ENCODE measurements at regions not wholly inside any gene's neighbourhood (a gene's known extent, or its start where the extent isn't known, plus 50 kb on each side); places are given as distances from the start of the nearest gene placed in this dataset.

DNA sequence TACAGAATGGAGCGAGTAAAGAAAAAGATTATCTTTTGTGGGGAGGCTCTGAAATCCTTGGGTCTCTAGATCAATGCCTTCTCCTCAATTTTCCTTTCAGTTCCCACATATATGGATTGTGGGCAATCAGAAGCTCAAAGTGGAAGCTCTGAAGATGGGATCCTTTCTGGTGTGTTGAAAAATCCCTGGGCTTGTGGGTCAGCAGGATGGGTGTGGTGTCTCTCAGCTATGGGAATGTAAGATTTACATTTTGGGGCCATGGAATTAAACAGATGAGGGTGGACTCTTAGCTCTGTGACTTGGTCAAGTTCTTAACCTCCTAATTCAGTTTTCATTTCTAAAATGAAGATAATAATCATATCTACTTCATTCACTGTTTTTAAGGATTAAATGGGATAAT, 231.9 kb upstream of the CA10 start:
- no peak for DNase-seq (ENCODE audit: low spot score)

DNA sequence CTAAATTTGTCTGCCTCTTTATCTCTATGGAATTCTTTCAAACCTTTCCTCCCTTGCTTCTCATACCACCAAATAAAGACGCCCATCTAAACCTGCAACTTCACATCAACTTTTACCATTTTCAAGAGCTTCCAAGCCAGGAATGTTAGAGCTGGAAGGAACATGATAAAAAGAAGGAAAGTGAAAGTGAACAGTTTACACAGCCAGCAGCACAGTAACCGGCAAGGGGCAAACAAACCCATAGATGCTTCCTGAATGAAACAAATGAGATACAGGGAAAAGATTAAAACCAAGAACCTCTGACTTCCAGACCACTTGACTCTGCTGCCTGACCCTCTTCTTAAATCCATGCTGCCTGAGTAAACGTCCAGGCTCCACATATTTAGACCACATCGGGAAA, 231.1 kb upstream of the CA10 start:
- no peak for DNase-seq (ENCODE audit: low spot score)

DNA sequence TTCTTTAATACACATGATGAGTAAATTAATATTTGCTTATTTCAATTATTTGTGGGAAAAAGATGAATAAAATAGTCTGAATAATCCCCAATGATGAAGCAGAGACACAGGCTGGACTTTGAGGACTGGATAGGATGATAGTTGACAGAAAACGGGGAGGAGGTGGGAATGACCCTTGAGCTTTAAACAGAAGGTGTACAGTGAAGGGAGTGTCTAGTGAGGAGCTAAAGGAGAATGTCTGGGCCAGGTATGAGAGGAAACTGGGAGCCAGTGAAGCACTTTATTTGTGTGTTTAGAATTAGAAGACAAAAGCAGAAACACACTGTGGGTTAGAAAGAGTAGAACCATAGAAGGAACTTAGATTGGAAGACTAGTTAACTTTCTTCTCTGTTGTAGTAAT, 230.4 kb upstream of the CA10 start:
- no peak for DNase-seq (ENCODE audit: low spot score)

DNA sequence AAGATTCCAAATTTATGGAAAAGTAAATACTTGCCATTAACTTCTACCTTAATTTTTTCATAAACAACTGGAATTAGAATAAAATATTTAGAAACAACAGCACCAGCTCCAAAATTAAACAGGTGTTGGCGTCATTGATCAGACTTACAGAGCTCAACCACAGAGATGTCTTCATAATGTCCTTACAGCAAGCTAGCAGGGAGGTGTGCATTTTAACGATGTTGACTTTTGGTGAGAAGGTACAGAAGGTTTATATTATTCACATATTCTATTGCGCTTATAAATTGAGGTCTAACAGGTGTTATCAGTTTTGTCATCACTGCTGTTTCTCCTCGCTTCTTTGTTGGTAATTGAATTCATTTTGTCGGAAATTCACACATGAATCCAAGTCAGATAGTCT, 226.2 kb upstream of the CA10 start:
- no peak for DNase-seq (ENCODE audit: low spot score)

DNA sequence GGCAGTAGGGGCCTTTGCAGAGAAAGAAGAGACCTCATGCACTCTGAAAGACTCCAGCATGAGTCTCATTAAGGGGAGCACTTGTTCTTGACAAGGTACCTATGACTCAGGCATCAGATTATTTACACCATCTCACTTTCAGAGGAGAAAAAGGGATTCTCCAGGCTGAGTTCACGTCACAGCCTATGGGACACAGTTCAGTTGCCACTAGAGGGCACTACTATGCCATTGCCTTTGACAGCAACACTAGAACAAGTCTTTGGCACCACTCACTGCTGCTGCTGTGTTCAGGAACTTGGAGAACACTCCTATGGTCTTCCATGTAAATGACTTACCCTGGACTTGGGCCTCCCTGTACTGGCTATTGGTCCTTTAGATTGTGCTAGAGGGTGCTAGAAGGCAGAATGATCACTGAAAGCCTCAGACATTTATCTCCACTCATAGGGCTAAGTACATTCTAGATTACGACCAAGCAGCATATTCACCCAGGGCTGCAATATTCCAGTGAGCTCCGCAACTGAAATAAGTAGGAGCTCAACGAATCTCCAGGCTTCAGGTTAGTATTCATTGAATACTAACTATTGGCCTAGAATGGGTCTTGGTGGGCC, 225.1 kb upstream of the CA10 start:
- peak; percentile 89 for DNase-seq (ENCODE audit: low spot score)

DNA sequence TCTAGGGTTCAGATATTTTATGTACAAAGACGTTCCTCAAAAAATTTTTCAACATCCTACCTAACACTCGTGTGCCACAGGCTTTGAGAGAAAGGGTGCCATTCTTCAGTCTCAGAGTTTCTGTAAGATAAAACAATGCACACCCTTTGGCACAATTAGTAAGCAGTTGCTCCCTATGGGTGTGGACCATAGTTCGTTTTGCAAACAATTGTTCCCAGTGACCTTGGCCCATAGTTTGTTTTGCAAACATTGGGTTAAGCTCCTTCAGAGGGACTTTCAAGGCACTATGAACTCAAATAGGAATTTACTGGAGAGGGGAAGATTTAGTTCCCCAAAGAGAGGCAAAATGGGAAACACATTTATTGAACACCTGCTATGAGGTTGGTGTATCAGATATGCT, 220.3 kb upstream of the CA10 start:
- no peak for DNase-seq (ENCODE audit: low spot score)

DNA sequence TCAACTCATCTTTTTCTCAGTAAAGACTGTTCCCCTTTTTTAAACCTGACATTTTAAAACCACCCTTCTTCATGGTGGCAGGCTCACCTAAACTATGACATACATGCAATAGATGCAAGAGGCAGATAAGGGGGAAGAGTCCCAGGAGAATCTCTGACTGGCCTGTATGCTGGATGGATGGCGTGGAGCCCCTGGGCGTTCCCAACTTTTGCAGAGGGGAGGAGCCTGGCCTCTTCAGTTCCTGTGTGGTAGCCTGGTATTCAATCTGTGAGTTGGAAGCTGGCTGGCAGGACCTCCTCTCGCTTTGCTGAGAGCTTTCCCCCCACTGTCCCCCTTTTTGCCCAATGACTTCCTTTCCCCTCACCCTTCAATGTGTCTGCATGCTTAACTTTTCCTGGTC, 217.6 kb upstream of the CA10 start:
- no peak for DNase-seq (ENCODE audit: low spot score)

DNA sequence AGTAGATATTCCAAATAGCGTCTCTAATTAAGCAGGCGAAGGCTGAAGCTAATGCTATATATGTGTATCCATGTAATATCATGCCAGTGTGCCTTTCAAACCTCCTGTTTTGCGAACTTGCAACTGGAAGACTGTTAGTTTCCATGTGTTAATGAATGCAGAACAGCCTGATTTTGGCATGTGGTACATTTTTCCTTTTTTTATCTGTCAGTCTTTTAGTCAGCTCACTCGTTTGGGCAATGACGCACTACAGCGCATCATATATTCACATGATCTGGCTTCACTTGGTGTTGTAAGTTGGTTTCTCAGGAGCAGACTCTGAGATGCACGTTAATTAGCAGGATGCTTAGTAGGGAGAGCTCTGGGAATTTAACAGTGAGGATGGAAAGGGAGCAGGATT, 210.4 kb upstream of the CA10 start:
- DNase-seq (ENCODE audit: low spot score) = no peak

DNA sequence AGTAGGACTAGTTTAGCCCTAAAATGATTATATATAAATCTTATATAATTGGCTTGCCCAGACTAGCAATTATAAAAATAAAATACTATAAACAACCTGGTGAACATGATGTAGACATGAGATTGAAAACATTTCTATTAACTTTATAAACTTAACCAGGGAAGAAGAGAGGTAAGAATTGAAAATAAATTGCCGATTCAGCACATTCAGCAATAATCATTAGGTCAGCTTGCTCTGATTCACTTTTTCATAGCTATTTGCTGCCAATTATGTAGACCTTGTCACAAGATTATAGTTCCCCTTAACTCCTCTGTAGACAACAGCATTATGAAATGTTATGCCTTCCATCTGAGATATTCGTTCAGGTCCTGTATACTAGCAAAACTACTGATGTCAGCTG, 199.3 kb upstream of the CA10 start:
- no peak for DNase-seq (ENCODE audit: low spot score)

DNA sequence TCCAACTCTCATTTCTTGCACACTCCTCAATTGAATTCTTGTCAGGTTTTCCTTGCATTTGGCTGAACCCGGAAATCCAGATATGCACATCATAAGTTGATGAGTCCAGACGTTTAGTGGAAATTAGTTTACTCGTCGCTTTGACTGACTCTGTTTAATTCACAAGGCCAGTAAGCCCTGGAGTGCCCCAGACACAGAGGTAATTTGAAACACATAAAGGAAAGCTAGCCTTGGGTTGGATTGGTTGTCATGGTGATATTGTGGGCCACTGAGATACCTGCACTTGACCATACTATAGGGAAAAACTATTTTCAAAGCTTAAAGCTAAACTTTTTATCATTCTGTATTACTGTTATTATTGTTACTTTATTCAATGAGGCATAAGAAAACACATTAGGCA, 178.3 kb upstream of the CA10 start:
- DNase-seq (ENCODE audit: low spot score) = no peak

DNA sequence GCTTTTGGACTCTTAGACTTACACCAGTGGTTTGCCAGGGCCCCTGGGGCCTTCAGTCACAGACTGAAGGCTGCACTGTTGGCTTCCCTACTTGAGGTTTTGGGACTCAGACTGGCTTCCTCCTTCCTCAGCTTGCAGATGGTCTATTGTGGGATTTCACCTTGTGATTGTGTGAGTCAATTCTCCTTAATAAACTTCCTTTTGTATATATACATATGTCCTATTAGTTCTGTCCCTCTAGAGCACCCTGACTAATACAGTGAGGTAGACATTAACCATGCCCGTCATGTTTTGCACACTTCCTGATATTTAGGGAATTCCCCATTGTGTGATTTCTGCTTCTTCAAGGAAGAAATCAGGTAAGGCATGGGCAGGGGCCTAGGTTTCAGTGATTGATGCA, 147.8 kb upstream of the CA10 start:
- no peak for DNase-seq (ENCODE audit: low spot score)

DNA sequence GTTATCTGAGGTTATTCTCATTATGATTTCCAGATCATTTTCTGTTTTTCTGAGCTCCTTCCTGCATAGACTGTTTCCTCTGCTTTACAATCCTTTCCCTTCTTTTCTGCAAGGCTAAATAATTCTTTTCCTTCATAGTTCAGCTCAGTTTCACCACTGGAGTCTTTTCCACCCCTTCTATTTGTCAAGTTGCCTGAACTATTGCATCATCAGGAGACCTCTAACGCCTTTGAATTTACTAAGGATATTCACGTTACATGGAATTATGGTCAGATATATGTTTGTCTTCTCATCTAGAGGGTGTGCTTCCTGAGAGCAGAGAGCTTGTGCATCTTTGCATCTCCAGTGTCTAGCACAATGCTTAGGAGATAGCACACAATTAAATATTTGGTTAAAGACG, 140.4 kb upstream of the CA10 start:
- DNase-seq (ENCODE audit: low spot score) = no peak

DNA sequence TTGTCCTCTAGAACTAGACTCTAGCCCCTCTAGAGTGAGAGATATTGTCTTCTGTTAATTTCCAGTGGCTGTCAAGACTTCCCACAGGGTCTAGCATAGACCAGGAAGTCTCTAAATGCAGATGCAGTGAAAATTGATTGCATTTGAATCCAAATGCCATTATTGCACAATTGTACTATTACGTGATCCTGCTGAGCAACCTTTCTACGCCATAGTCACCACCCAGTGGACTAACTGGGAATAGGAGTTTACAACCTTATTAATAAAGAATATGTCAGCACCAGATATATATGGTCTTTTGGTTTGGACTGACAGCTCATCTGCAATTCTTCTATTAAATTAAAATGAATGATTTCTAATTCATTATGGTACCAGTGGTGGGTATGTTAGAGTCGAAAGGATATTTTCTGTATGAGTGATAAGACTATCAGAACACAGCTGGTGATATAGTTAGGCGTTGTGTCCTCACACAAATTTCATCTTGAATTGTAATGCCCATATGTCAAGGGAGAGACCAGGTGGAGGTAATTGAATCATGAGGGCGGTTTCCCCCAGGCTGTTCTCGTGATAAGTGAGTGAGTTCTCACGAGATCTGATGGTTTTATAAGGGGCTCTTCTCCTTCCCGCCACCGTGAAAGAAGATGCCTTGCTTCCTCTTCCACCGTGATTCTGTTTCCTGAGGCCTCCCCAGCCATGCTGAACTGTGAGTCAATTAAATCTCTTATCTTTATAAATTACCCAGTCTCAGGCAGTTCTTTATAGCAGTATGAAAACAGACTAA, 138.9 kb upstream of the CA10 start:
- peak; percentile 16 for DNase-seq (ENCODE audit: low spot score)

DNA sequence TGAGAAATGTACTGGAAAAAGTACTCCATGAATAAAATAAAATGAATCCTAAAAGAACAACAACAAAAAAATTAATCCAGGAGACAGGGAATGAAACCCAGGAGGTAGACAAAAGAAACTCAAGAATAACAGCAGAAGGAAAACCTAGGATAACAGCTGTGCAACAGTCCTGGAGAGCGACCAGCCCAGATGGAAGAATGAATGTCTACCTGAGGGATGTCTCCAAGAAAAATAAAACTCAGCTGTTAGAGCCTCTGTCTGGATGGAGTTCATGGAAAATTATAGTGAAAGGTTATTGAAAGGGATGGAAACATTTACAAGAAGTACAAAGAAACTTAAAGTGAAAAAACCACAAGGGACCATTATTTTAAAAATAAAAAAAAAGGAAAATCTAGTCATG, 135.8 kb upstream of the CA10 start:
- no peak for DNase-seq (ENCODE audit: low spot score)

DNA sequence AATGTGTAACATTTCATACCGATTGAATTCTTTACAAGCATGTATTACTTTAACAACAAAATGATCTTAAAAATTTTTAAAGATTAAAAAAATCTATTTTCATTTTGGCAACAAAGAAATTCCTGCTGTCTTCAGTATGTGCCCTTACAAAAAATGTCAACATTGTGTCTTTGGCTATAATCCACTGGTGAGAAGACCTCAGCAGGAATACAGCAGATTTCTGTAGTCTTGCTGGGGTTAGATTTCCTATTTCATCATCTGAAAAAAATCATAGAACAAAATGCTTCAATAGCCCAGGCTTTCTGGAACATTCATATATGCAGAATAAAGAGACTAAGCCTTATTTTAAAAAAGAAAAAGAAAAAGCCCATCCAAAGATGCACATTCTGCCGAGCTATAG, 129.1 kb upstream of the CA10 start:
- no peak for DNase-seq (ENCODE audit: low spot score)

DNA sequence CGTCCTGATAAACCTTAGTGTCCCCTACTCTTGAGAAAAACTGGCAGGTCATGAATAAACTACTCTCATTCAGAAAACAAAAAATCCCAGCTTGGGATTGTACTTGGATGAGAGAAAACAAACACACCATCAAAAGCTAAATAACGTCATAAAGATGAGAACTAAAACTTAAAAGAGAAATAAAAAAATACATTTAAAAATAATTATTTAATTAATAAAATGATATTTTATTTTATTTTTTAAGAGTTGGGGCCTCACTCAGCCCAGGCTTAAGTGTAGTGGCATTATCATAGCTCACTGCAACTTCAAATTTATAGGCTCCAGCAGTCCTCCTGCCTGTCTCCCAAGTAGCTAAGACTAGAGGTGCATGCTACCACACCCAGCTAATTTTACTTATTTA, 125.4 kb upstream of the CA10 start:
- no peak for DNase-seq (ENCODE audit: low spot score)

DNA sequence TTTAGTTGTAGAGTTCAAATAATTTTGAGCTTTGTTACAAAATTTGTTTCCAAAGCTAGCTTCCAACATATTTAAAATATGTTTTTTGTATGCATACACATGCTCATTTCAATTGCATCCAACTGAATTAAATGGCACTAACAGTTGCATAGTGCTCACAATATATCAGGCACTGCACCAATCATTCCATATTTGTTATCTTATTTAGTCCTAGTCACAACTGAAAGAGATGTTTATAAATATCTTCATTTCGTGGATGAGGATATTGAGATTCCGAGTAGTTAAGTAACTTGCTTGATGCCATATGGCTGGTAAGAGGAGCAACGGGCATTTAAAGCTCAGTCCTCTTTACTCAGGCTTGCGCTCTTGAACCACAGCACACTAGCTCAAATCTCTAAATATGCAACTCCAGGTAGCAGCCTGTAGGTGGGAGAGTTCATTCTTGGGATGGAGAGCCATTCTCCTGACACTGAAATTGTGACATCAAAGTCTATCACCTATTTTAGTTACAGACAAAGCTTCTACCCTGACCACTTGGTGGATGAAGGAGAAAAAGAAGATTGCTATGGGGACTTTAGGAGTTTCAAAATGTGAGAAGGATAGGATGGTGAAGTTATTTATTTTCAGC, 118.0 kb upstream of the CA10 start:
- no peak for DNase-seq (ENCODE audit: low spot score)

DNA sequence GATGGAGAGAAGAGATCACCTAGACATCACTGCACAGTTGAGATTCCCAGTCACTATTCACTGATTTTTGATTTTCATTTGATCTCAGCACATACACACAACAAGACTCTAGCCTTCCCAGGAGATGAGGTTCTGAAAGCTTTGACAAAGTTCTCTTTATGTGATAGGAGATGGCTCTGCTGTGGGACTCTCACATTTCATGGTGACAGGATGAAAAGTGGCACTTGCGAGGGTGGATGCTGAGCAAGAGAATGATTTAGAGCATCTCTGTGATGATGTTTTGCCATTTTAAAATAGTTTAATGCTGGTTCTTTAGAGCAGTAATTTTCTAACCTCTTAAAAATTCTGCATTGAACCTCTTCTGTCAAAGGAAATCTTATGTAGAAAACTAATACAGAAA, 113.3 kb upstream of the CA10 start:
- no peak for DNase-seq (ENCODE audit: low spot score)

DNA sequence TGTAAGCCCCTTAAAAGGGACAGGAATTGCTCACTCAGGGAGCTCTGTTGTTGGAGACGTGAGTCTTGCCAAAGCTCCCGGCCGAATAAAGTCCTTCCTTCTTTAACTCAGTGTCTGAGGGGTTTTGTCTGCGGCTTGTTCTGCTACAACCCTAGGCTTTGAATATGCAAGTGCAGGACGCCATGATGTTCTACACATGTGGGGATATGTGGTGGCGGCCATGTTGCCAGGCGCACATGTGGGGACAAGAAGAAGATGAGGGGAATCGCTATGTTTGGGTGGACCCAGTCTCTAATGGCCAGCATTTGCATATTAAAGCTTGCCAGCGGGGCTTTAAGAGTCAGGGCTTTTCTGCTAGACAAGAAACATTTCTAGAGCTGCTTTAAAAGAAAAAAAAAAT, 96.8 kb upstream of the CA10 start:
- no peak for DNase-seq (ENCODE audit: low spot score)

DNA sequence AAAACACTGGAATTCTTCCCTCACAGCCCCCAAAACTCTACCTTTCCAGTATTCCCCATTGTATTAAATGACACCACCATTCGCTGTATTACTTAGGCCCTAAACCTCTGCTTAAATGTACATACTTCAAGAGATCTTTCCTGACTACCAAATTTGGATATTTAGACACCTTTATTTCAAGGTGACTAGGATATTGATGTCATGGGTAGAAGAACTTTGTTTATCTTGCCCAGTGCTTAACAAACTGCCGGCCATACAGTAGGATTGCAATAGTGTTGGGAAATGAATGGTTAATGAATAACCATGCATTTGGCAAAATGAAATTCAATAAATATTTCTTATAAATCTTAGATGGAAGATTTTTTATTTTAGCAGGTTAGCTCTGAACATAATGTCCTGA, 86.2 kb upstream of the CA10 start:
- DNase-seq (ENCODE audit: low spot score) = no peak

DNA sequence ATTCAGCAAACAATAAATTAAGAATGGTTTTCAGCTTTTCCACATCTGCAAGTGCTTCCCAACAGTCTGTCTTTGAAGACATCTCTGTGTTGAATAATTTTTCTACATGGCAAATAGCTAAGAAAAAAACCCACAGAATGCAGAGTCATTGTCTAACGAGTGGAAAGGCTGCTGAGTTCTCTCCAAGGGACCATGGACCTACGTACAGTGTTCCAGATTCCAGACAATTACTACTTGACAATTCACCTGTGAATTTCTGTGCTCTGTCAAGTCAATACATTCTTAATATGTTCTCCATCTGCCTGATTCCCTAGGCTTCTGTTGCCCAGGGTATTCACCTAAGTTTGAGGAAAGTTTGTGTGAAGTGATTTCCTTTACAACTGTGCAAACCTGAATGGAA, 83.8 kb upstream of the CA10 start:
- DNase-seq (ENCODE audit: low spot score) = no peak

DNA sequence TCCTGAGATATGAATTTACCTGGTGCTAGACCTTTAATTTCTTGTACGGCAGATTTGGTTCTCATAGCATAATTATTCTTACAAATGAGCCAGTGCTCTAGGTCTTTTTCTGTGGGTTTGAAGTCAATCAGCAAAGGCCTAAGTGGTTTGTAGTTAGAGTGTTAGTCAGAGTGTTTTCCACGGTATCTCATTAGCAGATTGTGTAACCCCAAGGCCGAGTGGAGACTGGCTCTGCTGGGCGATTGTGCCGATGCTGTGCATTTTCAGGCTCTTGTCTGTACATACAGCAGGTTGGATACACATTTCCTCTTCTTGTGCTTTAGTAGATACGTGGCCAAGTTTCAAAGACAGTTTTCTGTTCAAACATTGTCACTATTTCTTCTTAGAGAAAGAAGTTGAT, 78.6 kb upstream of the CA10 start:
- DNase-seq (ENCODE audit: low spot score) = no peak

DNA sequence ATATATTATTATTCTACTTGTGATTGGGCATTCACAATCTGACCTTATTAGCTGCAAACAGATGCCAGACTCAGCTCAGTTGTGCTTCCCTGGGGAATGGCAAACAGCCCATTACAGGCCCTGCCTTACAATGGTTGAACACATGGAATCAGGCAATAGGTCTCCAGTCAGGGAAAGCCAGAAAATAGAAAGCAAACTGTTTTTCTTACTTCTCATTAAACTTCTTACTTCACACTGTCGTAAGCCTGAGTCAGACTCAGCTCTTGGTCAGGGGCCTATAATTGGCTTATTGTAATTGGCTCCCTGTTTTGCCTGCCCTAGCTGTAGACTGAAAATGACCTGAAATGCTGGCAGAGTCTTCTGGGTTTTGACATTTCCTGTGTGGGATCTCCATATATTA, 77.0 kb upstream of the CA10 start:
- DNase-seq (ENCODE audit: low spot score) = no peak

DNA sequence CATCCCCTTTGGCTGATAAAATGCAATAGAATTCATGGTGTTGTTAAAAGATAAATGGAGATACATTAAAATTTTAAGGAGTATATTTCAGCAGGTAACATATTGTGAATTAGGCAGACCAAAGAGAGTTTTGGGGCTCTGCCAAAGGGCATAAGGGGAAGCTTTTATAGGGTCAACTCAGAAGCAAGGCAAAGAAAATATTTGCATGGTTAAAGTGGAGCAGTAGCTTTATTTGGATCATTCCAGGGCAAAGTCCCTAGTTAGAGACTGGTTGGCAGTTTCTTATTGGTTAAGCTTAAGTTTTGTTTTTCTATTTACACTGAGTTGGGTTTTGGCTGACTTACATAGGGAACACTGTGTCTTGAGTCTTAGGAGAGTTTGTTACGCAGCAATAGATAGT, 75.1 kb upstream of the CA10 start:
- DNase-seq (ENCODE audit: low spot score) = no peak
